Tibial nerve (tissue), 4 donors: ENCODE measurements at regions not wholly inside any gene's neighbourhood (a gene's known extent, or its start where the extent isn't known, plus 50 kb on each side); places are given as distances from the start of the nearest gene placed in this dataset.

Experiments
- DNase-seq, 2 donors: peaks; one replicate each; pipeline ENCODE4 v3.0.0-alpha.2; 2019; ENCODE audit warnings: low spot score in 2 of 2
- H3K27ac ChIP-seq, 4 donors: fragments of 200-600 bp; sonication (generic) in 3 of 4; one replicate each; pipeline ENCODE4 v1.5.1; 2017 to 2019; ENCODE audit warnings: mild to moderate bottlenecking in 1 of 4
- H3K27me3 ChIP-seq, 2 donors: fragments of 200-600 bp; sonication (generic) in 1 of 2; one replicate each; pipeline versions ENCODE4 v1.5.1 to v1.6.0; 2017 to 2019
- H3K36me3 ChIP-seq, 3 donors: fragments of 200-600 bp; sonication (generic); one replicate each; pipeline ENCODE4 v1.5.1; 2018 to 2019
- H3K4me1 ChIP-seq, 4 donors: fragments of 200-600 bp; sonication (generic) in 3 of 4; one replicate each; pipeline ENCODE4 v1.5.1; 2017 to 2019
- H3K4me3 ChIP-seq, 4 donors: fragments of 200-600 bp; sonication (generic) in 3 of 4; one replicate each; pipeline ENCODE4 v1.5.1; 2017 to 2019; ENCODE audit warnings: mild to moderate bottlenecking in 1 of 4, moderate library complexity in 1 of 4
- H3K9me3 ChIP-seq, 4 donors: fragments of 200-600 bp; sonication (generic) in 3 of 4; one replicate each; pipeline ENCODE4 v1.5.1; 2017 to 2019
- EP300 ChIP-seq, 2 donors: sonication (generic); formaldehyde crosslinking; IDR thresholded peaks; one replicate each; pipeline ENCODE4 v1.6.1; 2017; ENCODE audit warnings: antibody characterized with exemption in 2 of 2, mild to moderate bottlenecking in 1 of 2
- POLR2A ChIP-seq, 2 donors: fragments of 450-650 bp; IDR thresholded peaks; one replicate each; pipeline ENCODE4 v1.6.1; 2017; ENCODE audit warnings: antibody characterized with exemption in 2 of 2, mild to moderate bottlenecking in 2 of 2, moderate library complexity in 2 of 2
- WGBS, 2 donors: methylation state at CpG; one replicate each; pipeline ENCODE4 v1.1.5; 2018; 5-methylcytosine and 5-hydroxymethylcytosine counted together
- TF ChIP-seq, protein P1 (sequence below), 5 experiments: fragments of 200-600 bp in 3 of 5; fragments of 450-650 bp in 2 of 5; sonication (generic) in 3 of 5; IDR thresholded peaks; one replicate each; pipeline ENCODE4 v1.5.1; 2016 to 2019; ENCODE audit warnings: antibody characterized with exemption in 5 of 5, mild to moderate bottlenecking in 3 of 5, moderate library complexity in 2 of 5

DNA sequence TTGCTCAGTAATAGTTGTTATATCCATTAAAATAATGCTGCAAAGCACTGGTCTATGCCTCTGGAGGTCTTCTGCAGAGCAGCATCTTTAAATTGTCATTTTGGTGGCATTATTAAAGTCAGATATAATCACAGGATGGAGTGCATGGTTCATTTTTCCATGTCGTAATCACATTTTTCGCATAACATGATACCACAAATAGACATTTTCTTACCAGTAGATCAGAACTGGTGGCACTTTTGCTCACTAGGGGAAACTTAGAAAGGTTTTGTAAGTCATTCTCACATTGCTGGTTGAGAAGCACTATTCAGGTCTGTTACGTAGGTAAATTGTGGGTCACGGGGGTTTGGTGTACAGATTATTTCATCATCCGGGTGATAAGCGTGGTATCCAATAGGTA is 484.5 kb upstream of the PRKX start:
- Histone ChIP-seq H3K36me3 (no peaks in the 10 kb centered on the region), H3K9me3 (no peaks in the 10 kb centered on the region), H3K4me1 (no peaks in the 10 kb centered on the region), H3K4me3 (no peak overlapping the region), H3K27ac (no peak overlapping the region), H3K27me3 (no peaks in the 10 kb centered on the region)
- WGBS, 2 donors, result 90 to 93% methylated on average over 6 of the region's 6 CpGs
- TF ChIP-seq POLR2A (IDR thresholded peaks at IDR 0.05) (no peak), EP300 (IDR thresholded peaks at IDR 0.05) (no peak)
- TF ChIP-seq, protein P1, sequence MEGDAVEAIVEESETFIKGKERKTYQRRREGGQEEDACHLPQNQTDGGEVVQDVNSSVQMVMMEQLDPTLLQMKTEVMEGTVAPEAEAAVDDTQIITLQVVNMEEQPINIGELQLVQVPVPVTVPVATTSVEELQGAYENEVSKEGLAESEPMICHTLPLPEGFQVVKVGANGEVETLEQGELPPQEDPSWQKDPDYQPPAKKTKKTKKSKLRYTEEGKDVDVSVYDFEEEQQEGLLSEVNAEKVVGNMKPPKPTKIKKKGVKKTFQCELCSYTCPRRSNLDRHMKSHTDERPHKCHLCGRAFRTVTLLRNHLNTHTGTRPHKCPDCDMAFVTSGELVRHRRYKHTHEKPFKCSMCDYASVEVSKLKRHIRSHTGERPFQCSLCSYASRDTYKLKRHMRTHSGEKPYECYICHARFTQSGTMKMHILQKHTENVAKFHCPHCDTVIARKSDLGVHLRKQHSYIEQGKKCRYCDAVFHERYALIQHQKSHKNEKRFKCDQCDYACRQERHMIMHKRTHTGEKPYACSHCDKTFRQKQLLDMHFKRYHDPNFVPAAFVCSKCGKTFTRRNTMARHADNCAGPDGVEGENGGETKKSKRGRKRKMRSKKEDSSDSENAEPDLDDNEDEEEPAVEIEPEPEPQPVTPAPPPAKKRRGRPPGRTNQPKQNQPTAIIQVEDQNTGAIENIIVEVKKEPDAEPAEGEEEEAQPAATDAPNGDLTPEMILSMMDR (IDR thresholded peaks at IDR 0.05), result no peak
- DNase-seq, result no peak

DNA sequence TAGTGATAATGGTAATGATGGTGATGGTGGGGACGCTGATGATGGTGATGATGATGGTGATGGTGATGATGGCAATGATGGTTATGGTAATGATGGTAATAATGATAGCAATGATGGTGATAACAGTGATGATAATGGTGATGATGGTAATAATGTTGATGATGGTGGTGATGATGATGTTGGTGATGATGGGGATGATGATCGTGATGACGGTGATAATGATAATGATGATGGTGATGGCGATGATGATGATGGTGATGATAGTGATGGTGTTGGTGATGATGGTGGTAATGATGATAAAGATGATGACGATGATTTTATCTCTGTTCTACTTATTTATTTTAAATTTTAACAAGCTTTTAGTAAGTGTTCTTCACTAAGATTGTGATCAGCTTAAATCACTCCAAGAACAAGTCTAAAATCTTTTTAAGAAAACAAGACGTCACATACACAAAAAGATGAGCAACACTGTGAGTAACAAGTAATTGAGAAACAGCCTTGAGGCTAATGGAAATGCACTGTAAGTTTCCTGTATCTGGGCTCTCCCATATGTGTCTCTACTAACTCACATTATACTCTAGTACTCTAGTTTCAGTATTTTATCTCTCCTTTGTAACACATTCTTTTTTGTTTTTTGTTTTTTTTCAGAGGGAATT is 480.2 kb upstream of the PRKX start:
- Histone ChIP-seq H3K27ac (no peak overlapping the region), H3K4me1 (no peaks in the 10 kb centered on the region), H3K4me3 (no peak overlapping the region), H3K9me3 (no peaks in the 10 kb centered on the region), H3K27me3 (no peaks in the 10 kb centered on the region), H3K36me3 (no peaks in the 10 kb centered on the region)
- 88 to 89% methylated on average over 6 of the region's 6 CpGs for WGBS, 2 donors
- DNase-seq, result no peak
- TF ChIP-seq POLR2A (IDR thresholded peaks at IDR 0.05), result no peak

DNA sequence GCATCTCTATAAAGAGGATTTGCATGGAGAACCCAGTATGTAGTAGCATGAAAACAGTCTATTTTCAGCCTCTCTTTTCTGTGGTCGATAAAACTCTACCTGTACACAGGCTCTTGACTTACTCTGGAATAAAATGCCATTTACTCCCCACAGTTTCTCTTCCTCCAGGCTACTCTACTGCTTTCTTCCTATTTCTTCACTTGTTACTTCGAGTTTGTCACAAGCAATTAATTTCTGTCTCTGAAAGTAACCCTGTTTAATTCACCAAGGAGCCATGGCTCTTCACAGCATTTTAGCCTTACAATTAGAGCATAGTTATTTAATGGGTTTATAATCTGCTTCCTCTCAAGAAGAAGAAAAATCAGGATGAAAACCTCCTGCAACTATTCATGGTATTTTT is 472.9 kb upstream of the PRKX start:
- DNase-seq, result no peak
- H3K4me3 ChIP-seq, result no peak overlapping the region
- no peaks in the 10 kb centered on the region for H3K27me3 ChIP-seq
- H3K4me1 ChIP-seq, result no peaks in the 10 kb centered on the region
- no peaks in the 10 kb centered on the region for H3K36me3 ChIP-seq
- no peak overlapping the region for H3K27ac ChIP-seq
- TF ChIP-seq, protein P1 (IDR thresholded peaks at IDR 0.05), result no peak
- WGBS, 2 donors, result 54 to 69% methylated on average over 2 of the region's 2 CpGs
- H3K9me3 ChIP-seq, result no peaks in the 10 kb centered on the region

DNA sequence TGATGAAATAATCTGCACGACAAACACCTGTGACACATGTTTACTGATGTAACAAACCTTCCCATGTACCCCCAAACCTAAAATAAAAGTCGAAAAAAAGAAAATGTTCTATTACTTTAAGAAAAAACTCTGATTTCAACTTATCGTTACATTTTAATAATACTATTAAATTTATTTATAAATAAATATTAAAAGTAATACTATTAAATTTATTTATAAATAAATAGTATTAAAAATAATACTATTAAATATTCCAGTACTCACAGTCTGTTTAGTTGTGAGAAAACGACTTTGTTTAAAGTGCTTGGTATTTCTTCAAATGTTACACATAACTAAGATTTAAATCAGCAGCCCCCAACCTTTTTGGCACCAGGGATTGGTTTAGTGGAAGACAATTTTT is 471.6 kb upstream of the PRKX start:
- Histone ChIP-seq H3K36me3 (no peaks in the 10 kb centered on the region), H3K4me3 (no peak overlapping the region), H3K27me3 (no peaks in the 10 kb centered on the region), H3K4me1 (no peaks in the 10 kb centered on the region), H3K27ac (no peak overlapping the region), H3K9me3 (no peaks in the 10 kb centered on the region)
- TF ChIP-seq POLR2A (IDR thresholded peaks at IDR 0.05), result no peak
- no peak for DNase-seq
- 81 to 87% methylated on average over 4 of the region's 4 CpGs for WGBS, 2 donors

DNA sequence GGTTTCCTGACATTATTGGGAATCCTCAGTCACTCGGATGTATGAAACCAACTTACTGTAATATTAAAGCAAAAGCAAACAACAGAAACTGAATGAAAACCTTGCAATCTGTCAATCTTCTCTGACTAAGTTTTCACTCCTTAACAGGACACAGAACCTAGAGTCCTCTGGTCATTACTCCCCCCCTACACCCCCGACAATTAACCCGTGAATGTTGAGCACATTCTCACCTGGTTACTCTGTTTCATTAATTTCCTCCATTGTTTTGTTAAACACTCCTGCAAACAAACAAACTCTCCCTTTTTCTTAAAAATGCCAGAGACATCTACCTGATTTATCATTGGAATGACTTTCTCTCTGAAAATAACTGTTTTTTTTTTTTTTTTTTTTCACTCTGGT is 469.0 kb upstream of the PRKX start:
- 57 to 62% methylated on average over 3 of the region's 3 CpGs for WGBS, 2 donors

DNA sequence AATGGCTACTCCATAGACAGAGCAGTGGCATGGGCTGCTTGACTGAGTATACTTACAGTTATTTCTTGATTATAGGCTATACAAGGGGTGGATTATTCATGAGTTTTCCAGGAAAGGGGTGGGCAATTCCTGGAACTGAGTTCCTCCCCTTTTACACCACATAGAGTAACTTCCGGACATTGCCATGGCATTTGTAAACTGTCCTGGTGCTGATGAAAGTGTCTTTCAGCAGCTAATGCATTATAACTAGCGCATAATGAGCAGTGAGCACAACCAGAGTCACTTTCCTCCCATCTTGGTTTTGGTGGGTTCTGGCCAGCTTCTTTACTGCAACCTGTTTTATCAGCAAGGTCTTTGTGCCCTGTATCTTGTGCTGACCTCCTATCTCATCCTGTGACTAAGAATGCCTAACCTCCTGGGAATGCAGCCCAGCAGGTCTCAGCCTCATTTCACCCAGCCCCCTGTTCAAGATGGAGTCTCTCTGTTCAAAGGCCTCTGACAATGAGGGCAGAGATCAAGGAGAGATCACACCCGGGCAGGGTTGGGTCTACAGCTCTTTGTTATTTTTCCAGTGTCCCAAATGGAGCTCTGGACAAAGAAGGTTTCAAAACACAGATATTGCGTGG is 468.4 kb upstream of the PRKX start:
- H3K4me3 ChIP-seq, result no peak overlapping the region
- H3K27ac ChIP-seq, result no peak overlapping the region
- no peaks in the 10 kb centered on the region for H3K27me3 ChIP-seq
- TF ChIP-seq, protein P1 (IDR thresholded peaks at IDR 0.05), result no peak
- no peak for TF ChIP-seq EP300 (IDR thresholded peaks at IDR 0.05)
- no peak for TF ChIP-seq POLR2A (IDR thresholded peaks at IDR 0.05)
- no peaks in the 10 kb centered on the region for H3K9me3 ChIP-seq
- no peaks in the 10 kb centered on the region for H3K4me1 ChIP-seq
- no peak for DNase-seq
- no peaks in the 10 kb centered on the region for H3K36me3 ChIP-seq
- WGBS, 2 donors, result 54 to 56% methylated on average over 4 of the region's 4 CpGs

More for the DNA sequence above, 469.0 kb upstream of the PRKX start:
- DNase-seq, result no peak
- Histone ChIP-seq H3K27me3 (no peaks in the 10 kb centered on the region), H3K27ac (no peak overlapping the region), H3K9me3 (no peaks in the 10 kb centered on the region), H3K4me1 (no peaks in the 10 kb centered on the region), H3K4me3 (no peak overlapping the region), H3K36me3 (no peaks in the 10 kb centered on the region)
- TF ChIP-seq EP300 (IDR thresholded peaks at IDR 0.05), result no peak
- TF ChIP-seq POLR2A (IDR thresholded peaks at IDR 0.05), result no peak
- TF ChIP-seq, protein P1 (IDR thresholded peaks at IDR 0.05), result no peak
